Transverse colon (tissue), 4 donors: ENCODE measurements at regions not wholly inside any gene's neighbourhood (a gene's known extent, or its start where the extent isn't known, plus 50 kb on each side); places are given as distances from the start of the nearest gene placed in this dataset.

Experiments used
- DNase-seq: peaks from one replicate; pipeline ENCODE4 v3.0.0-alpha.2; 2019
- H3K27ac ChIP-seq, 4 donors: fragments of 200-600 bp; sonication (generic); 2 replicates each; pipeline ENCODE4 v1.5.1; 2016 to 2018; ENCODE audit warnings: inconsistent platforms in 4 of 4
- H3K27me3 ChIP-seq: fragments of 200-600 bp; sonication (generic); 2 replicates; pipeline ENCODE4 v1.5.1; 2017; ENCODE audit warnings: inconsistent platforms
- H3K36me3 ChIP-seq, 4 donors: fragments of 200-600 bp; sonication (generic); 2 replicates each; pipeline ENCODE4 v1.5.1; 2017 to 2019; ENCODE audit warnings: inconsistent platforms in 4 of 4
- H3K4me1 ChIP-seq, 4 donors: fragments of 200-600 bp; sonication (generic); 2 replicates each; pipeline ENCODE4 v1.5.1; 2017 to 2020; ENCODE audit warnings: inconsistent platforms in 4 of 4
- H3K4me3 ChIP-seq, 4 donors: fragments of 200-600 bp; sonication (generic); 1 replicate in 1 of 4; 2 replicates in 3 of 4; pipeline versions ENCODE4 v1.5.1 to v1.6.1; 2017 to 2019; ENCODE audit warnings: inconsistent platforms in 4 of 4
- H3K9me3 ChIP-seq, 2 donors: fragments of 200-600 bp; sonication (generic); 2 replicates each; pipeline ENCODE4 v1.5.1; 2017 to 2019; ENCODE audit warnings: inconsistent platforms in 2 of 2
- CTCF ChIP-seq, 5 experiments: fragments of 200-600 bp in 3 of 5; fragments of 450-650 bp in 2 of 5; sonication (generic) in 3 of 5; IDR thresholded peaks; 1 replicate in 2 of 5; 2 replicates in 3 of 5; pipeline ENCODE4 v1.5.1; 2016 to 2017; ENCODE audit warnings: antibody characterized with exemption in 5 of 5, inconsistent platforms in 3 of 5, mild to moderate bottlenecking in 2 of 5, moderate library complexity in 1 of 5
- EP300 ChIP-seq: sonication (generic); formaldehyde crosslinking; IDR thresholded peaks from one replicate; pipeline ENCODE4 v1.6.1; 2017; ENCODE audit warnings: antibody characterized with exemption, low read depth
- POLR2A ChIP-seq: fragments of 450-650 bp; IDR thresholded peaks from one replicate; pipeline ENCODE4 v1.6.1; 2016; ENCODE audit warnings: antibody characterized with exemption, mild to moderate bottlenecking, moderate library complexity
- POLR2AphosphoS5 ChIP-seq, 3 donors: sonication (generic); formaldehyde crosslinking; IDR thresholded peaks; one replicate each; pipeline ENCODE4 v1.6.1; 2016; ENCODE audit warnings: antibody characterized with exemption in 3 of 3
- WGBS, 2 donors: methylation state at CpG; one replicate each; pipeline ENCODE4 v1.1.5; 2018; ENCODE audit warnings: low coverage in 1 of 2; 5-methylcytosine and 5-hydroxymethylcytosine counted together
- in situ Hi-C, 4 donors: fragments of 200-750 bp; cut with MboI; loops; one replicate each; pipeline versions ENCODE4 v1.15.0 to v1.15.1; 2017; ENCODE audit warnings: low sequenced_read_pairs in 3 of 4, low pct_ligation_motif_present in 1 of 4, low pct_unique_long_range_greater_than_20kb in 1 of 4
- intact Hi-C: fragments of 100-400 bp; cut with DNase I; formaldehyde crosslinking; loops from one replicate; pipeline ENCODE4 v1.15.1; 2023; ENCODE audit warnings: low total_unique reads

- Histone ChIP-seq H3K27ac (no peak overlapping the region), H3K9me3 (no peaks in the 10 kb centered on the region), H3K4me1 (no peaks in the 10 kb centered on the region), H3K4me3 (no peak overlapping the region), H3K36me3 (no peaks in the 10 kb centered on the region), H3K27me3 (no peaks in the 10 kb centered on the region)
- DNase-seq: no peak
- in situ Hi-C loops: no loop called here
- 57 to 80% methylated on average over 1 to 2 of the region's 2 CpGs for WGBS, 2 donors
- TF ChIP-seq POLR2A (no peak), CTCF (IDR thresholded peaks at IDR 0.05) (no peak), POLR2AphosphoS5 (IDR thresholded peaks at IDR 0.05) (no peak), EP300 (no peak)
- intact Hi-C loops: no loop called here
Measured at GRCh38 chrX:142502441-142502840, 297.4 kb upstream of the MAGEC2 start.

- H3K9me3 ChIP-seq: no peaks in the 10 kb centered on the region
- TF ChIP-seq POLR2AphosphoS5 (IDR thresholded peaks at IDR 0.05) (no peak), CTCF (IDR thresholded peaks at IDR 0.05) (no peak), POLR2A (no peak), EP300 (no peak)
- H3K4me1 ChIP-seq: no peaks in the 10 kb centered on the region
- intact Hi-C loops: no loop called here
- WGBS, 2 donors: 86 to 91% methylated on average over 2 to 3 of the region's 3 CpGs
- in situ Hi-C loops: no loop called here
- H3K4me3 ChIP-seq: no peak overlapping the region
- no peaks in the 10 kb centered on the region for H3K27me3 ChIP-seq
- no peak for DNase-seq
- H3K27ac ChIP-seq: no peak overlapping the region
- no peaks in the 10 kb centered on the region for H3K36me3 ChIP-seq
Measured at GRCh38 chrX:142499992-142500391, 294.9 kb upstream of the MAGEC2 start.

- intact Hi-C loops: no loop called here
- Histone ChIP-seq H3K9me3 (no peaks in the 10 kb centered on the region), H3K27me3 (no peaks in the 10 kb centered on the region), H3K4me3 (no peak overlapping the region), H3K4me1 (no peaks in the 10 kb centered on the region), H3K36me3 (no peaks in the 10 kb centered on the region), H3K27ac (no peak overlapping the region)
- in situ Hi-C loops: no loop called here
- DNase-seq: no peak
- TF ChIP-seq EP300 (no peak), CTCF (IDR thresholded peaks at IDR 0.05) (no peak), POLR2A (no peak), POLR2AphosphoS5 (IDR thresholded peaks at IDR 0.05) (no peak)
- WGBS, 2 donors: 63% methylated on average over 2 of the region's 2 CpGs; no CpG with 5 or more reads in 1 of the 2 donors
Measured at GRCh38 chrX:142483965-142484364, 278.9 kb upstream of the MAGEC2 start.

- TF ChIP-seq POLR2A: no peak
- TF ChIP-seq CTCF (IDR thresholded peaks at IDR 0.05): no peak
- no peak for TF ChIP-seq POLR2AphosphoS5 (IDR thresholded peaks at IDR 0.05)
- no peak for TF ChIP-seq EP300
Measured at GRCh38 chrX:142446349-142446748, 241.3 kb upstream of the MAGEC2 start.

More at GRCh38 chrX:142446349-142446748, 241.3 kb upstream of the MAGEC2 start:
- no peaks in the 10 kb centered on the region for H3K4me1 ChIP-seq
- WGBS, 2 donors: 80 to 82% methylated on average over 1 to 3 of the region's 3 CpGs
- no peaks in the 10 kb centered on the region for H3K36me3 ChIP-seq
- H3K27ac ChIP-seq: no peak overlapping the region
- intact Hi-C loops (no loop called here), in situ Hi-C loops (no loop called here)
- H3K27me3 ChIP-seq: no peaks in the 10 kb centered on the region
- no peak overlapping the region for H3K4me3 ChIP-seq
- H3K9me3 ChIP-seq: no peaks in the 10 kb centered on the region
- no peak for DNase-seq
